Inflammatory macrophage treated with lipopolysaccharide for 1 hour (primary cell): ENCODE measurements at regions not wholly inside any gene's neighbourhood (a gene's known extent, or its start where the extent isn't known, plus 50 kb on each side); places are given as distances from the start of the nearest gene placed in this dataset.

Source experiments
- DNase-seq, 2 donors: peaks; one replicate each; pipeline ENCODE4 v3.0.0-alpha.2; 2020 to 2022

GRCh38 chr12:108043286-108043685, 85.8 kb upstream of the WSCD2 start:
- DNase-seq = no peak

GRCh38 chr12:108043750-108044533, 85.1 kb upstream of the WSCD2 start:
- no peak for DNase-seq

DNA sequence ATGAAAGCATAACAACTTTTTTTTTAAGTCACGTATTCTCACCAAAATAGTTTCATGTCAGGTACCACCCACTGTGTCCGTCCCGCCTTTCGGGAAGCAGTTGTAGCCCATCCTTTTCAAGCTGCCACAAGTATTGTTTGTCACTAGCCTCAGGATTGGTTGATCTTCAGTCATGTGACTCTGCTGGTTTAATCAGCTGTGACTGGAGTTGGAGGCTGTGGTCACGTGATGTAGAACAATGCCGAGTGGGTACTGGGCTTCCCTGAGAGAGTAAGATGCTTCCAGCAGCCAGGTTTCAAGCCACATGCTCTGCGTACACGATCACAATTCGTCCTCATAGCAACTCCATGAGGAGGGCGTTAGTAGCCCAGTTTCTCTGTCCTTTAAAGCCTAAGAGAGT, 83.0 kb upstream of the WSCD2 start:
- no peak for DNase-seq

- DNase-seq = no peak
These were observed 82.4 kb upstream of the WSCD2 start for GRCh38 chr12:108046650-108047049.

- DNase-seq = peak; percentile 41 to 66
These were observed 82.0 kb upstream of the WSCD2 start for GRCh38 chr12:108047071-108047550.

DNA sequence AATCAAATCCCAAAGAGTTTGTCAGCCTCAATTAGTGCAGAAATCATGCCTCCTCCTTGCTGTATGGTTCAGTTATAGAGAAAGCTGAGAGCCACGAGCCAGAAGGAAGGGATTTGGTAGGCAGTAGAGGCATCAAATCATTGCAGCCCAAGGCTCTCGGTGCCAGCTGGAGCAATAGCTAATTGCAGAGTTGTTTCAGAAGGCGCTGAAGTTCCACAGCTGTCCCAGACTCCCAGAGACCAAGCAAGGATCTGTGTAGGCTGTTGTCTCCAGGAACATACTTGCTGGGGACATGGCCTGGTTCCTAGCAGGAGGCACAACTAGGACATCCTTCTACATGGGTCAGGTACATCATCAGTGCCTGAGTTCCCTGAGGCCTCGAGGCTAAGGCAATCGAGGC, 80.4 kb upstream of the WSCD2 start:
- DNase-seq = no peak

DNA sequence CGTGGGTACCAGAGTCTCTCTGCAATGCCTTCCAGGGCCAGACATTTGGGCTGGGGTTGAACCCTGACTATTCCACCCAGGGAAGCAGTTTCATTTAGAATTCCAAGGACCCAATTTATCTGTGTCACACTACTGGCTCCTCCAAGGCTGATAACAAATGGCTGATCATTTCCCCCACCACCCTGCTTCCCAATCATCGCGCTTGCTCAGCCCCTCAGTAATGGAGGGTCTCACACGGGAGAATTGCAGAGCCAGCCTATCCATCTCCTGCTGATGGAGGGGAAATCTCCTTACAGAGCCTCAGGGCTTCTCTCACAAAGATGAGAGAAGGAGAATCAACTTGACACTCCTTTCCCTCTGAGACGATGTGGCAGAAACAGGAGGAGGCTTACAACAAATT, 78.4 kb upstream of the WSCD2 start:
- DNase-seq = no peak

DNA sequence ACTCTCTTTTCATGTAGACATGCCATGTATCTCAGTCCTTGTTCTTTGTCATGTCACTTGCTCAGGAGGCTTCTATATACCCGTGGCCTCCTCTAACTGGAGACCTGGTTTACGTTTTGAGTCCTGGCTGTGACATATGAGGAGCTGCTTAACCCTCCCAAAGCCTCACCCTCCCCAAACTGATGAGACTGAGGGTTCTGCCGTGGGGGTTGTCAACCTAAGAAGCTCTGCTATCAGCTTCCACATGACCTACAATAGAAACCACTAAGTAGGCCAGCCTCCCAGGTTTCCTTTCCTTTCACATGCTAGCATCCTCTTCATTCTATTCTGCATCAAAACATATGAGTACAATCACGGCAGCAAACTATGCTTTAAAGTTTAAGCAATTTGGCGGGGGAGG, 76.8 kb upstream of the WSCD2 start:
- DNase-seq = no peak

GRCh38 chr12:108053512-108053911, 75.6 kb upstream of the WSCD2 start:
- DNase-seq = no peak

DNA sequence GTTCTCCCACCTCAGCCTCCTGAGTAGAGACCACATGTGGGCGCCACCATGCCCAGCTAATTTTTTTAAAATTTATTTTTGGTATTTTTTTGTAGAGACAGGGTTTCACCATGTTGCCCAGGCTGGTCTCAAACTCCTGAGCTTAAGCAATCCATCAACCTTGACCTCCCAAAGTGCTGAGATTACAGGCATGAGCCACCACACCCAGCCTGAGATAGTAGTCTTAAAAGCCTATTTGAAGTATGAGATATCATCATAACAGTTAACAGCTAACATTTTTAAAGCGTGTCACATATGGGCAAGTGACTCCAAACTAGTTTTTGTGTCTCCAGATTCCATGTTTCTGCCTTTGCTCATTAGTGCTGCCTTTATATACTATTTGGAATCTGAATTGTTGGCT, 74.6 kb upstream of the WSCD2 start:
- no peak for DNase-seq

DNA sequence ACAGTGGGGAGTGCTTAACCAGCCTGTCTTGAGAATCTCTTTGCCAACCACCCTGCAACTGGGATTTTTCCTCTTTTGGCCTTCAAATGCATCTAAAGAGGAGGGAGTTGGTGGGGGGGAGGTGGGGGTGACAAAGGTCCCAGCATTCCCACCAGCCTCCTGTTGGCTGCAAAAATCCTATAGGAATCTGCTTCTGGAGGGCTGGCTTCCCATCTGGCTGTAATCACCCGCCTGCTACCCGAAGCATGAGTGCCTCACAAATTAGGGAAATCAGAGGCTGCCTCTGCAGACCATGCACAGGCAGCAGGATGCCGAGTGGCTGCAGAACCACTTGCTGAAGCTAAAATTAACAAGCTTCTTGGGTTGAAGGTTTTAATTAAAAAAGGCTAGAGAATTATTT, 73.9 kb upstream of the WSCD2 start:
- no peak for DNase-seq

- no peak for DNase-seq
These were observed 69.0 kb upstream of the WSCD2 start for GRCh38 chr12:108060067-108060466.

DNA sequence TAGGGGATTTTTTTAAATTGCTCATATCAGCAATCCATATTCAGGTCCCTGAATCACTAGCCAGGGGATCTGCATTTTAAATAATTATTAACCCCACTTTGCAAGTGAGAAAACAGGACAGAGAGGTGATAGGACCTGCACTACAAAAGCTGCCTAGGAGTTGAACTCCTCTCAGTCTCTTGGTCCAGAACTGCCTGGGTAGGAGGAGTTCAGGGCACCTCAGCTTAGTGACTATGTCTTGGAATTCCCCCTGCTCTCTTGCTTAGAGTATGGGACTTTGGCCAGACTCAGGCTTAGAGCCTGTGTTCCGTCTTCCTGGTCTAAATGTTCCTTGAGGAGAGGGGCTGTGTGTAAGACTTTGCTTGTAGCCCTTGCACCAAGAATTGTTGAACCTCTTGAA, 68.2 kb upstream of the WSCD2 start:
- no peak for DNase-seq

GRCh38 chr12:108063192-108063591, 65.9 kb upstream of the WSCD2 start:
- peak in 1 of 2 donors; percentile 69 for DNase-seq

DNA sequence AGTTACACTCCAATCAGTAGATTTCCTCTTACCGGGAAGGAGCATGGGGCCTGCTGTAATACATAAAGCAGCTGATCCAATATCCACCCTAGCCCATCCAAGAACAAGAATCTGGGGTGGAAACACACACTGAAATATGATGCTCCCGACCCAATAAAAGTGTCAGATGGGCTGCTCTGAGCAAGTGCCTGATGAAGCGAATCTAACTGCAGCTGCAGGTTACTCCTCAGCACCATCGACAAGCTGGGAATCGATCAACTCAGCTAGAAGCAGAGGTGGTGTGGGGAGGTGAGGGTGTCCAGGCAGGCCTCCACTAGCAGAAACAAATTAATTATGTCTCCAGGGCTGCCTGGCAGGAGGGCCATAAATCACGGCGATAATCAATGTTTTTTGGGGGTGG, 64.0 kb upstream of the WSCD2 start:
- DNase-seq = no peak

- no peak for DNase-seq
These were observed 62.2 kb upstream of the WSCD2 start for GRCh38 chr12:108066583-108067577.

GRCh38 chr12:108069651-108070165, 59.4 kb upstream of the WSCD2 start:
- DNase-seq = no peak

DNA sequence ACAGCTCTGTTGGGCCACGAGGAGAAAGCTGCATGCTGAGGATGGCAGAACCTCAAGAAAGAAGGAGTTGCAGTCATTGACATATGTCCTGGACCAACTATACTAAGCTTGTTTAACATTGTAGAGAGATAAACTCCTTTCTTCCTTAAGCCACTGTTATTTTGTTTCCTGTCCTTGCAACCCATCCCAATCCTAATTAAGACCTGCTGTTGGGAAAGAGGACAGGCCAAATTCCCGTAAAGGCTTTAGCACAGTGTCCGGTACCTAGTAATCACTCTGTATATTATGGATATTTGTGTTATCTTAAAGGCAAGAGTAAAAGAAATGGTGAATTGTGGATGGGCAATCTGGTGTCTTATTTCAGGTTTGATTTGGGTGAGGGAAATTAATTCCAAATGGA, 53.5 kb upstream of the WSCD2 start:
- DNase-seq = no peak

DNA sequence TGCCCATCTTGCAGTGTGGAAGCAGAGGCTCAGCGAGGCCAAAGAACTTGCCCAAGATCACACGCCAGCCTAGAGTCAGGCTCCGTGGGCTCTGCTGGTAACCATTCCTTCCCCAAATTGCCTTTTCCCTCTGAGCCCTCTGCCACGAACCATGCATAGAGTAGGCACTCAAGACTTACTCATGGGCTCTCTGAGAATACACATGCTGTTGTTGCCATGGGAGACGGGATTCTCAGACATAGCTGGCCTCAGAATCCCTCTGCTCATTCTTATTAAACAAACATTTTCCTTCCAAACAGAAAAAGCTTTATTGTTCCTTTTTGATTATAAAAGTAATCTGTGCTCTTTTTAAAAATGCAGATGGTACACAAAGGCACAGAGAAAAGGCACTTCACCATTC, 52.5 kb upstream of the WSCD2 start:
- DNase-seq = no peak

GRCh38 chr12:108078428-108078827, 50.7 kb upstream of the WSCD2 start:
- no peak for DNase-seq
